Testis (tissue), 2 donors: ENCODE measurements at regions not wholly inside any gene's neighbourhood (a gene's known extent, or its start where the extent isn't known, plus 50 kb on each side); places are given as distances from the start of the nearest gene placed in this dataset.

Source experiments
- POLR2A ChIP-seq: fragments of 450-650 bp; IDR thresholded peaks from one replicate; pipeline ENCODE4 v1.6.1; 2017; ENCODE audit warnings: antibody characterized with exemption, mild to moderate bottlenecking, moderate library complexity
- TF ChIP-seq, protein P1 (sequence below), 3 experiments: fragments of 450-650 bp in 2 of 3; fragments of 200-600 bp in 1 of 3; sonication (generic) in 1 of 3; IDR thresholded peaks; one replicate each; pipeline ENCODE4 v1.5.1; 2016 to 2019; ENCODE audit warnings: antibody characterized with exemption in 3 of 3, mild to moderate bottlenecking in 2 of 3, moderate library complexity in 1 of 3

DNA sequence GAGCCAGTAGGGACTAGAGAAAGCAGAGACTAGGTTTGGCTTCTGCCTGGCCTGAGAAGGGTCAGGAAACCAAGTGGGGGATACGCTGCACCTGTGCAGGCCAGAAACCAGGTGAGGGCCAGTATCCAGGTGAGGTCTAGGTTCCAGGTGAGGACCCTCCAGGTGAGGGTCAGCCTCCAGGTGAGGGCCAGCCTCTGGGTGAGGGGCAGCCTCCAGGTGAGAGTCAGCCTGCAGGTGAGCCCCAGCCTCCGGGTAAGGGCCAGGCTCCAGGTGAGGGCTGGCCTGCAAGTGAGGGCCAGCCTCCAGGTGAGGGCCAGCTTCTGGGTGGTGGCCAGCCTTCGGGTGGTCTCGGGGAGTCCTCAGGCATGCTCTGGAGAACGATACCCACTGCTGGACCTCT, 238.8 kb downstream of the USP46 start:
- TF ChIP-seq, protein P1, sequence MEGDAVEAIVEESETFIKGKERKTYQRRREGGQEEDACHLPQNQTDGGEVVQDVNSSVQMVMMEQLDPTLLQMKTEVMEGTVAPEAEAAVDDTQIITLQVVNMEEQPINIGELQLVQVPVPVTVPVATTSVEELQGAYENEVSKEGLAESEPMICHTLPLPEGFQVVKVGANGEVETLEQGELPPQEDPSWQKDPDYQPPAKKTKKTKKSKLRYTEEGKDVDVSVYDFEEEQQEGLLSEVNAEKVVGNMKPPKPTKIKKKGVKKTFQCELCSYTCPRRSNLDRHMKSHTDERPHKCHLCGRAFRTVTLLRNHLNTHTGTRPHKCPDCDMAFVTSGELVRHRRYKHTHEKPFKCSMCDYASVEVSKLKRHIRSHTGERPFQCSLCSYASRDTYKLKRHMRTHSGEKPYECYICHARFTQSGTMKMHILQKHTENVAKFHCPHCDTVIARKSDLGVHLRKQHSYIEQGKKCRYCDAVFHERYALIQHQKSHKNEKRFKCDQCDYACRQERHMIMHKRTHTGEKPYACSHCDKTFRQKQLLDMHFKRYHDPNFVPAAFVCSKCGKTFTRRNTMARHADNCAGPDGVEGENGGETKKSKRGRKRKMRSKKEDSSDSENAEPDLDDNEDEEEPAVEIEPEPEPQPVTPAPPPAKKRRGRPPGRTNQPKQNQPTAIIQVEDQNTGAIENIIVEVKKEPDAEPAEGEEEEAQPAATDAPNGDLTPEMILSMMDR (IDR thresholded peaks at IDR 0.05): no peak
- TF ChIP-seq POLR2A: no peak
